ENCODE measurements at regions not wholly inside any gene's neighbourhood (a gene's known extent, or its start where the extent isn't known, plus 50 kb on each side); places are given as distances from the start of the nearest gene placed in this dataset.

DNA sequence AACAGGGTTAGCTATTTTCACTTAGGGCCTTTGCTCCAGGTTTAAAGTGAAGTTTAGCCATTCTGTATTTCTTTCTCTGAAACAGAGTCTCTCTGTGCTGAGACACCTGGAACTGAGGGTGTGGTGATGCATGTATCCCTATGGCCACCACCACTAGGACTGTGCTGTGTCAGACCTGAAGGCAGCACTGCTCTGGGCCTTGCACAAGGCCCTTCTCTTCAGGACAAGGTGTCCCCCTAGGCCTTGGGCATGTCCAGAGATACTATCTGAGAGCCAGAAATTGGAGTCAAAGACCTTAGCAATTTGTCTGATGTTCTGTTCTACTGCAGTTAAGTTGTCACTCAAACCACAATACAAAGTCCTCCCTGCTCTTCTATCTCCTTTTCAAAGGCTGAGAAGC lies 1649.2 kb downstream of the AMY1C start:
- no peak for TF ChIP-seq CTCF (IDR thresholded peaks at IDR 0.05)
- TF ChIP-seq EZH2 (IDR thresholded peaks at IDR 0.05; ENCODE audit: borderline replicate concordance, insufficient read depth, low read depth, low read length, poor library complexity, severe bottlenecking) = no peak
